ENCODE measurements at regions not wholly inside any gene's neighbourhood (a gene's known extent, or its start where the extent isn't known, plus 50 kb on each side); places are given as distances from the start of the nearest gene placed in this dataset.

DNA sequence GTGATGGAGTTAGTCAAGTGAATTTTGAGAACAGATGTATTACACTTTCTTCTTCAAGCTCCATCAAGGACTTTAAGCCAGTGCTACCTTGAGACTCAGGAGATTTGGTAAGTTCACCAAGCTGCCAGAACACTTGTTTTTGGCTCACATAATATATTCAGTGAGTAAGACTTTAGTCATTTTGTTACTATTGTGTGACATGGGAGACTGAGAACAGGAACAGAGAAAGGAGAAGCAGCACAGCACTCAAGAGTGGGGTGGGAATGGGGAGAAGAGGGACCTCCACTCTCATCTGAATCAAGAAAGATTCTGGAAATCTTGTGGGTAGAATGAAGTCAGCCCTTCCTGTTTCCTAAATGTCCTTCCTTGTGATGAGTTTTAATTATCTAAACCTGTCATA, 87.3 kb upstream of the TET2 start:
- no peak for TF ChIP-seq CTCF (conservative IDR thresholded peaks at IDR 0.05; ENCODE audit: low read length)
- TF ChIP-seq EZH2phosphoT487 (IDR thresholded peaks at IDR 0.05; ENCODE audit: borderline replicate concordance, low read depth, low read length), result no peak
